ENCODE measurements at regions not wholly inside any gene's neighbourhood (a gene's known extent, or its start where the extent isn't known, plus 50 kb on each side); places are given as distances from the start of the nearest gene placed in this dataset.

GRCh38 chr1:90434460-90434859 is 282.6 kb downstream of the BARHL2 start:
- TF ChIP-seq POLR2AphosphoS5 (IDR thresholded peaks at IDR 0.05; ENCODE audit: low read depth, low read length) (no peak), POLR2A (IDR thresholded peaks at IDR 0.05; ENCODE audit: low read depth, low read length) (no peak), SPI1 (IDR thresholded peaks at IDR 0.05; ENCODE audit: low read depth, low read length) (no peak), TAF1 (IDR thresholded peaks at IDR 0.05; ENCODE audit: low read depth, low read length) (no peak)
